GM12865 (cell line): ENCODE measurements at regions not wholly inside any gene's neighbourhood (a gene's known extent, or its start where the extent isn't known, plus 50 kb on each side); places are given as distances from the start of the nearest gene placed in this dataset.

Source experiments
- DNase-seq: peaks from one replicate; pipeline ENCODE4 v3.0.0; 2010; ENCODE audit warnings: low read depth
- H3K4me3 ChIP-seq: 2 replicates; pipeline ENCODE4 v1.5.1; 2011; ENCODE audit warnings: mild to moderate bottlenecking, low read depth, low read length, control low read depth
- CTCF ChIP-seq: IDR thresholded peaks from 2 replicates; pipeline ENCODE4 v1.5.1; 2011; ENCODE audit warnings: low read length, control low read depth, low read depth, inconsistent platforms; ENCODE audit not compliant: insufficient read depth; ENCODE audit errors: missing control alignments

GRCh38 chr2:9699139-9700108 is 68.6 kb upstream of the YWHAQ start:
- no peak overlapping the region for H3K4me3 ChIP-seq
- no peak for TF ChIP-seq CTCF
- DNase-seq: no peak

GRCh38 chr2:9700109-9700495 is 69.3 kb upstream of the YWHAQ start:
- DNase-seq: no peak
- H3K4me3 ChIP-seq: no peak overlapping the region
- TF ChIP-seq CTCF: no peak

- no peak overlapping the region for H3K4me3 ChIP-seq
- TF ChIP-seq CTCF: no peak
- no peak for DNase-seq
These were observed 71.8 kb upstream of the YWHAQ start for GRCh38 chr2:9702604-9703084.

- DNase-seq: peak; percentile 58
- no peak for TF ChIP-seq CTCF
- no peak overlapping the region for H3K4me3 ChIP-seq
These were observed 72.4 kb upstream of the YWHAQ start for GRCh38 chr2:9703085-9703678.

GRCh38 chr2:9703701-9704221 is 73.0 kb upstream of the YWHAQ start:
- no peak for TF ChIP-seq CTCF
- H3K4me3 ChIP-seq: no peak overlapping the region
- peak; percentile 27 for DNase-seq

GRCh38 chr2:9704600-9704999 is 73.8 kb upstream of the YWHAQ start:
- H3K4me3 ChIP-seq: no peak overlapping the region
- DNase-seq: no peak
- no peak for TF ChIP-seq CTCF

- no peak for TF ChIP-seq CTCF
- H3K4me3 ChIP-seq: no peak overlapping the region
- no peak for DNase-seq
These were observed 74.4 kb upstream of the YWHAQ start for GRCh38 chr2:9705196-9705595.
